DMS114 treated with DMSO at 0.1 percent for 48 hours (cell line): ENCODE measurements at regions not wholly inside any gene's neighbourhood (a gene's known extent, or its start where the extent isn't known, plus 50 kb on each side); places are given as distances from the start of the nearest gene placed in this dataset.

ENCODE experiments used
- DNase-seq: peaks from one replicate; lab custom pipeline; 2025; ENCODE audit not compliant: unreplicated experiment; lab: John Stamatoyannopoulos, UW

GRCh38 chr6:94099072-94099471 lies 679.7 kb upstream of the EPHA7 start:
- no peak for DNase-seq

GRCh38 chr6:94095961-94096360 lies 676.6 kb upstream of the EPHA7 start:
- no peak for DNase-seq

GRCh38 chr6:94089941-94090340 lies 670.6 kb upstream of the EPHA7 start:
- no peak for DNase-seq

- no peak for DNase-seq
Observed at GRCh38 chr6:94088870-94089269, 669.5 kb upstream of the EPHA7 start.

GRCh38 chr6:94074764-94075163 lies 655.4 kb upstream of the EPHA7 start:
- no peak for DNase-seq

GRCh38 chr6:94071835-94072234 lies 652.5 kb upstream of the EPHA7 start:
- no peak for DNase-seq

- no peak for DNase-seq
Observed at GRCh38 chr6:94065707-94066337, 646.5 kb upstream of the EPHA7 start.

- no peak for DNase-seq
Observed at GRCh38 chr6:94052749-94053148, 633.4 kb upstream of the EPHA7 start.

- no peak for DNase-seq
Observed at GRCh38 chr6:94050515-94050914, 631.2 kb upstream of the EPHA7 start.

GRCh38 chr6:94049001-94049400 lies 629.6 kb upstream of the EPHA7 start:
- no peak for DNase-seq

- DNase-seq = no peak
Observed at GRCh38 chr6:94045099-94045829, 625.9 kb upstream of the EPHA7 start.

- no peak for DNase-seq
Observed at GRCh38 chr6:94041945-94042709, 622.8 kb upstream of the EPHA7 start.

GRCh38 chr6:94036024-94036423 lies 616.7 kb upstream of the EPHA7 start:
- no peak for DNase-seq

- no peak for DNase-seq
Observed at GRCh38 chr6:94027374-94027773, 608.0 kb upstream of the EPHA7 start.

- no peak for DNase-seq
Observed at GRCh38 chr6:94026575-94026974, 607.2 kb upstream of the EPHA7 start.

- DNase-seq = no peak
Observed at GRCh38 chr6:94005835-94006234, 586.5 kb upstream of the EPHA7 start.

- DNase-seq = no peak
Observed at GRCh38 chr6:93992976-93993375, 573.6 kb upstream of the EPHA7 start.

- DNase-seq = no peak
Observed at GRCh38 chr6:93989630-93990029, 570.3 kb upstream of the EPHA7 start.

- no peak for DNase-seq
Observed at GRCh38 chr6:93985953-93986352, 566.6 kb upstream of the EPHA7 start.

- no peak for DNase-seq
Observed at GRCh38 chr6:93975159-93975558, 555.8 kb upstream of the EPHA7 start.

- no peak for DNase-seq
Observed at GRCh38 chr6:93974332-93974731, 555.0 kb upstream of the EPHA7 start.

GRCh38 chr6:93972791-93973190 lies 553.4 kb upstream of the EPHA7 start:
- no peak for DNase-seq
